ENCODE measurements at regions not wholly inside any gene's neighbourhood (a gene's known extent, or its start where the extent isn't known, plus 50 kb on each side); places are given as distances from the start of the nearest gene placed in this dataset.
"Not testable (repeated sequence)": the region's sequence is repeated elsewhere in the genome, so short reads cannot be mapped to it uniquely, and the experiment has no call there.

DNA sequence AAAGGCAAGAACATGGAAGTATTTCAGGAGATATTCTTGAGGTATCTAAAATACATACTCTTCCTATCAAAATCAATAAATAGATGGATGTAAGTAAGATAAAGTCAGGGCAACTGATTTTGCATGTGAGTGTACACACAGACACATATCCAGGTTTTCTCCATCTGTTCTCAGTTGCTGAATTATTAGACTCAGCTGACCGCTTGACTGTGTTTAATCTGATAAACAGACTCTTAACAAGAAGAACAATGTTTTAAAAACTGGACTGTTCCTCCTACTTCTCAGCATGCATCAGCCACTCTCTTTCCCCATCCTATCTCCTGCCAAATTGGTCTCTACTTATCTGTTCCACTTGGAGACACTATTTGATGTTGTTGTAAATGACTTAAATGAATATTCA is 73.5 kb downstream of the GOLGA8G start:
- no peak for DNase-seq
- intact Hi-C loops (cut with DNase I) = no loop called here
- no peaks in the 10 kb centered on the region for H3K9me3 ChIP-seq
- no peaks in the 10 kb centered on the region for H3K4me1 ChIP-seq
- H3K4me3 ChIP-seq = no peak overlapping the region
- peaks cover 0 to 26% (median 19%) of the 10 kb centered on the region in 7 donors for H3K27me3 ChIP-seq
- no peak for ATAC-seq
- 69 to 75% methylated on average over 1 of the region's 1 CpG for WGBS, 2 donors
- H3K36me3 ChIP-seq = no peaks in the 10 kb centered on the region
- no peak overlapping the region for H3K27ac ChIP-seq
- TF ChIP-seq, protein P1, sequence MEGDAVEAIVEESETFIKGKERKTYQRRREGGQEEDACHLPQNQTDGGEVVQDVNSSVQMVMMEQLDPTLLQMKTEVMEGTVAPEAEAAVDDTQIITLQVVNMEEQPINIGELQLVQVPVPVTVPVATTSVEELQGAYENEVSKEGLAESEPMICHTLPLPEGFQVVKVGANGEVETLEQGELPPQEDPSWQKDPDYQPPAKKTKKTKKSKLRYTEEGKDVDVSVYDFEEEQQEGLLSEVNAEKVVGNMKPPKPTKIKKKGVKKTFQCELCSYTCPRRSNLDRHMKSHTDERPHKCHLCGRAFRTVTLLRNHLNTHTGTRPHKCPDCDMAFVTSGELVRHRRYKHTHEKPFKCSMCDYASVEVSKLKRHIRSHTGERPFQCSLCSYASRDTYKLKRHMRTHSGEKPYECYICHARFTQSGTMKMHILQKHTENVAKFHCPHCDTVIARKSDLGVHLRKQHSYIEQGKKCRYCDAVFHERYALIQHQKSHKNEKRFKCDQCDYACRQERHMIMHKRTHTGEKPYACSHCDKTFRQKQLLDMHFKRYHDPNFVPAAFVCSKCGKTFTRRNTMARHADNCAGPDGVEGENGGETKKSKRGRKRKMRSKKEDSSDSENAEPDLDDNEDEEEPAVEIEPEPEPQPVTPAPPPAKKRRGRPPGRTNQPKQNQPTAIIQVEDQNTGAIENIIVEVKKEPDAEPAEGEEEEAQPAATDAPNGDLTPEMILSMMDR (IDR thresholded peaks at IDR 0.05) = no peak

DNA sequence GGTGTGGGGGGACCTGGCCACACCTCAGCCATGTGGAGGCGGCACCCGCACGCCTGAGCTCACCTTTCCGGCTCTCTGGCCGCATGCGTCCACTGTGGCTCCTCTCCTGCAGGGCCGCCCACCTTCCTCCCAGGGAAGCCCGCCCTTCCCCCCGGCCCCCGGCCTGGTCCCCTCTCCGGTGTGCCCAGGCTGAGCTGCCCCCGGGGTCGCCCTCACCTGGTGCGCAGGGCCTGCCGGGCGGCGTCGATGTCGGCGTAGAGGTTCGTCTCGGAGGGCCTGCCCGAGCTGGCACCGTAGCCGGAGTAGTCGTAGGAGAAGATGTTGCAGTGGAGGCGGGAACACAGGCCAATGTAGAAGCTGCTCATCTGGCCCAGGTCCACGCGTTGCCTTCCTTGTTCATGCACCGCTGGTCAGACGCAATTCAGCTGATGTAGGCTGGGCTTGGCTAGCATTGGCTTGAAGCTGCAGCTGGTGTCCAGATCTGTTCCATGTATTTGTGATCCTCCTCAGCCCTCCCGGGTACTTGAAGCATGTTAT is 75.3 kb downstream of the GOLGA8G start:
- H3K4me1 ChIP-seq; H3K36me3 ChIP-seq; H3K27ac ChIP-seq; H3K9me3 ChIP-seq; H3K4me3 ChIP-seq; intact Hi-C loops (cut with DNase I); ATAC-seq: not testable (repeated sequence)
- DNase-seq = peak in 1 of 2 donors; percentile 17
- H3K27me3 ChIP-seq = peaks cover 0 to 26% (median 19%) of the 10 kb centered on the region in 7 donors
- WGBS, 2 donors = 91 to 92% methylated on average over 32 of the region's 32 CpGs

DNA sequence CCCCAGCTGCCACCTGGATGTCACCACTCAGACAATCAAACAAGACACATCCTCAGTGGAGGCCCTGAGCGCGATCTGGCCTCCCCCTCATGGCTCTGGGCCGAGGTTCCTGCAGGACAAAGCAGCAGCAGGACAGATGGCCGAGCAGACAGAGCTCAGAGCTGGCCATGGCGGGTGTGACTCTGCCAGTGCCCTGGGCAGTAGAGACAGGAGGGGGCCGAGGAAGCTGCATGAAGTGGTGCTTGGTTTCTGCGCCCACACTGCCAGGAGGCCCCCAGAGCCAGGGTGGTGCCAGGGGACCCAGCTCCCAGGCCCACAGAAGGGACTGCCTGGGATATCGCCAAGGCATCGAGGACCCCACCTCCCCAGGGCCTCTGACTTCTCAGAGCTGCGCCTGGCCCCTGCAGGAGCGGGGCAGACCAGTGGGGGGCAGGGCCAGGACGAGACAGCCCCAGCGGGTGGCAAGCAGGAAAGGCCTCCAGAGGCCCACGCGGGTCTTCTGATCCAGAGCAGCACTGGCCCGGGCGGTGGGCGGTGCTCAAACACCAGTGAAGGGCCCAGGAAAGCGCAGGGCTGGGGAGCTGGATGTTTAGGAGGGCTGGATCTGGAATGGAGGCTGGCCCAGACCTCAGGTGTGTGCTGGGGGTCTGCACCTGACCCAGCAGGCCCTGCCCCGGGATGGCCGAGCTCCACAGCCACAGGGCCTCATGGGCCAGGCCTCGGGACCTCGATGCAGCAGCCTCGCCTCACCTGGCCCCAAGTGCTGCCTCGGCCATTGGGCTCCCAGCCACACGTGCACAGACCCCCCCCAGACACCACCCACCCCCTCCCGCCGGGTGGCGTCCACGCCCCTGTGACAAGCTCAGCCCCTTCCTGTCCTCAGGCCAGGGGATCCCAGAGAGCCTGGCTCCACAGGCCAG is 76.0 kb downstream of the GOLGA8G start:
- intact Hi-C loops (cut with DNase I) = no loop called here
- 82 to 84% methylated on average over 30 of the region's 30 CpGs for WGBS, 2 donors
- H3K27me3 ChIP-seq = peaks cover 0 to 26% (median 19%) of the 10 kb centered on the region in 7 donors
- H3K4me1 ChIP-seq = no peaks in the 10 kb centered on the region
- H3K27ac ChIP-seq = no peak overlapping the region
- no peak overlapping the region for H3K4me3 ChIP-seq
- H3K9me3 ChIP-seq = no peaks in the 10 kb centered on the region
- ATAC-seq (no peak), DNase-seq (peak in 1 of 2 donors; percentile 10)
- no peaks in the 10 kb centered on the region for H3K36me3 ChIP-seq
- TF ChIP-seq, protein P1 (IDR thresholded peaks at IDR 0.05) = no peak

DNA sequence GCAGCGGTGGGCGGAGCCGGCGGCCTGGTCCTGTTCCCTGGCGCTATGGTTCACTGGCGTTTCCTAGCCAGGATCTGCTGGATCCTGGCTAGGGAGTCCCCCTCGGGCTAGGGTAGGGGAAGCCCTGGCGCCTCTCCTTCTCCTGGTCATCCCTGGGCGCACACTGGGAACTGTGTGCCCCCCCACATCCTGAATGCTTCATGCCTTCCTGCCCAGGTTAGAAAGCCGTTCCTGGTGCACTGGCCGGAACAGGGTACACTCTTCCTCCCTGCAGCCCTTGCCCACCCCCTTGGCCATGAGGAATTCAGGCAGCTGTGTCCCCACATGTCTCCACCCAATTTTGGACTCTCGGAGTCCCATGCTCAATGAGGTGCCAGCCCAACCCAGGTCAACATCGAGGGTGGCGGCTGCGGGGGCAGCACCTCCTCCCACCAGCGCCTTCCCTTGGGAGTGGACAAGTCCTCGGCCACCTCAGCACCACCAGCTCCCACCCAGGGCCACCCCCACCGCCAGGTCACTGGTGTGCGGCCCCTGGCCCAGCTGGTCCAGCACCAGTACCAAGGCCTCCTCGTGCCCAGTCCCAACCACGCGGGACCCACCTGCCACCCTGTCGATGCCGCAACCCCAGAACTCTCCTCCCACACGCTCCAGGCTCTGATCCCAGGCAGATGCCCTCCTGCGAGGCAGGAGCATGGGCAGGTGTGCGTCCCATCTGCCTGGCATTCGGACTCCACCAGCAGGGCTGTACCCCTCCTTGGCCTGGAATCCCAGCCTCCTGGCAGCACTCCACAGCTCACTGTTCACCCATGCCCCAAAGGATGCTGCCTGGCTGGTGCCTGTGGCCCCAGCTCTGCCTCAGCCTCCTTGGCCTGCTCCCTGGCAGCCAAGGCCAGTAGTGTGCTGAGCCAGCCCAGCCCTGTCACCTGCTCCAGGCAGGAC is 77.0 kb downstream of the GOLGA8G start:
- H3K9me3 ChIP-seq; H3K4me3 ChIP-seq; H3K27ac ChIP-seq; ATAC-seq; intact Hi-C loops (cut with DNase I); H3K4me1 ChIP-seq; H3K36me3 ChIP-seq: not testable (repeated sequence)
- 88 to 92% methylated on average over 22 of the region's 28 CpGs for WGBS, 2 donors
- peaks cover 0 to 26% (median 19%) of the 10 kb centered on the region in 7 donors for H3K27me3 ChIP-seq
- peak in 1 of 2 donors; percentile 17 for DNase-seq

DNA sequence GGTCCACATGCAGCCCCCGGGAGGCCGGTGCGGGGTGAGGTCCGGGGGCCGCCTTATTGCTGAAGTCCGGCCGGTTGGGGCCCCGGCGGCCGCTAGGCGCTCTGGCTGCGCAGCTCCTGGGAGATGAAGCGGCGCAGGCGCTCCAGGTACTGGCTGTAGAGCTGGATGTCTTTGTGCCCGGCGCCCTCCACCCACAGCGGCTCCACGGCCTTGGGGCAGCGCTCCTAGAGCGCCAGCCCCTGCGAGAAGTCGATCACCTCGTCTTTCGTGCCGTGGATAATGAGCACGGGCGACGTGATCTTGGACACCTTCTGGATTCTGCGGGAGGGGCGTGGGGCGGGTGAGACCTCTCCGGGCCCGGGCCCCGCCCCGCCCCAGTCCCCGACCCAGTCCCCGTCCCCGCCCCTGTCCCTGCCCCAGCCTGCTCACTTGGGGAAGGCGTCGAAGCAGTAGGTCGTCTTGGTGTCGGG is 76.3 kb downstream of the GOLGA8F start:
- H3K9me3 ChIP-seq; H3K27ac ChIP-seq; ATAC-seq; intact Hi-C loops (cut with DNase I); H3K4me1 ChIP-seq; H3K36me3 ChIP-seq: not testable (repeated sequence)
- Histone ChIP-seq H3K4me3 (peak overlapping the region in 8 of 10 donors; percentile 21 to 44 (median 36)), H3K27me3 (peaks cover 0 to 26% (median 19%) of the 10 kb centered on the region in 7 donors)
- 1 to 2% methylated on average over 20 to 36 of the region's 43 CpGs for WGBS, 2 donors
- peak in 1 of 2 donors; percentile 10 for DNase-seq
